PFSK-1 (cell line): ENCODE measurements at regions not wholly inside any gene's neighbourhood (a gene's known extent, or its start where the extent isn't known, plus 50 kb on each side); places are given as distances from the start of the nearest gene placed in this dataset.

Experiments used
- FOXP2 ChIP-seq: optimal IDR thresholded peaks from 2 replicates; pipeline ENCODE3; 2011; ENCODE audit warnings: borderline replicate concordance, control low read depth, inconsistent platforms; ENCODE audit not compliant: insufficient read depth; ENCODE audit errors: extremely low read length, extremely low read depth
- POLR2AphosphoS5 ChIP-seq: IDR thresholded peaks from 2 replicates; pipeline ENCODE4 v1.6.1; 2012; ENCODE audit warnings: low read depth, mild to moderate bottlenecking, control low read depth, low read length, moderate library complexity
- SIN3A ChIP-seq: IDR thresholded peaks from 2 replicates; pipeline ENCODE4 v1.6.1; 2012; ENCODE audit warnings: mild to moderate bottlenecking, low read length, moderate library complexity, borderline replicate concordance; ENCODE audit not compliant: insufficient read depth
- TAF1 ChIP-seq: IDR thresholded peaks from 2 replicates; pipeline ENCODE4 v1.6.1; 2012; ENCODE audit warnings: low read length, control low read depth, borderline replicate concordance; ENCODE audit not compliant: insufficient read depth
- TF ChIP-seq, protein P1 (sequence below), 2 experiments: IDR thresholded peaks; 2 replicates each; pipeline versions ENCODE4 v1.6.1 to v1.8.0; 2011 to 2012; ENCODE audit warnings: low read depth in 2 of 2, low read length in 2 of 2, control low read depth in 1 of 2, inconsistent platforms in 1 of 2, mild to moderate bottlenecking in 1 of 2, moderate library complexity in 1 of 2; ENCODE audit not compliant: insufficient read depth in 1 of 2

DNA sequence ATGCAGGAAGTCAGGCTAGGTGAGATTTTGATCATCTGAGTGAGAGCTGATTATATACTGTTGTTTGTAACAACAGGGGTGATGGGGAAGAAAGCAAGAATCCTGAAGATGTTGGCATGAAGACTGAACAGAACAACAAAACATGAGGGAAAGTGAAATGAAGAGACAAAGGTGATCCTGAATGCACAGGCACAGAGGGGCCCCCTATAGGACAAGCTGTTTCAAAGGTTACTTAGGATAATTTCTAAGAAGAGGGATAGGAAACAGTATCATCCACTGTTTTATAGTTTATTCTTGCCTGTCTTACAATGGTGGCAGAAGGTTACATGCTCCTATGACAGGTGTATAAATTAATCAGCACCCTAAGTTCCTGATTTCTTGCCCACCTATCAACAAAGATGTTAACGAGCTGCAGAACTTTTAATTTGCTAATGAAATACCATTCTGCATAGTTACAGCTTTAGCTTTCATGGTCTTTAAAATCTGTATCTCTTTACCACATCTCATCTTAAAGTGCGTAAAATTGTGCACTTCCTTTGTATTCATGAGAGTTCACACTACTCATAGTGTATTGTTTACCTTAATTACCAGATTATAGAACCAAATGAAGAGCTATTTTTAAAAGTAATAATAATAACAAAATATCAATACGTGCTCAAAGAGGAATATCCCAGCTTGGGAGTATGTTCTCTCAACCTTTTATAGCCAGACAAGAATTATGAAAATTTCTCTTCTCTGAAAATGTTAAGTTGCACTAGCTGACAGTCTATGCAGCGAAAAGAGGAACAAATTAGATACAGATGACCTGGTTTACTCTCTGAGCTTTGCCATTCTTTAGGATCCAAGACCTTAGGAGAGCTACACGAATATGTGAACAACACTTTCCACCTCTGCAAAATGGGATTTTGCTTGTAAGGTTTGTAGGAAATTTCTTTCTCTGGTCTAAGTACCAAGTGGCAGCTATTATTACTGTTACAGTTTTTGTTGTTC lies 192.5 kb downstream of the EDN1 start:
- TF ChIP-seq SIN3A (no peak), FOXP2 (no peak), POLR2AphosphoS5 (no peak), TAF1 (no peak)
- TF ChIP-seq, protein P1, sequence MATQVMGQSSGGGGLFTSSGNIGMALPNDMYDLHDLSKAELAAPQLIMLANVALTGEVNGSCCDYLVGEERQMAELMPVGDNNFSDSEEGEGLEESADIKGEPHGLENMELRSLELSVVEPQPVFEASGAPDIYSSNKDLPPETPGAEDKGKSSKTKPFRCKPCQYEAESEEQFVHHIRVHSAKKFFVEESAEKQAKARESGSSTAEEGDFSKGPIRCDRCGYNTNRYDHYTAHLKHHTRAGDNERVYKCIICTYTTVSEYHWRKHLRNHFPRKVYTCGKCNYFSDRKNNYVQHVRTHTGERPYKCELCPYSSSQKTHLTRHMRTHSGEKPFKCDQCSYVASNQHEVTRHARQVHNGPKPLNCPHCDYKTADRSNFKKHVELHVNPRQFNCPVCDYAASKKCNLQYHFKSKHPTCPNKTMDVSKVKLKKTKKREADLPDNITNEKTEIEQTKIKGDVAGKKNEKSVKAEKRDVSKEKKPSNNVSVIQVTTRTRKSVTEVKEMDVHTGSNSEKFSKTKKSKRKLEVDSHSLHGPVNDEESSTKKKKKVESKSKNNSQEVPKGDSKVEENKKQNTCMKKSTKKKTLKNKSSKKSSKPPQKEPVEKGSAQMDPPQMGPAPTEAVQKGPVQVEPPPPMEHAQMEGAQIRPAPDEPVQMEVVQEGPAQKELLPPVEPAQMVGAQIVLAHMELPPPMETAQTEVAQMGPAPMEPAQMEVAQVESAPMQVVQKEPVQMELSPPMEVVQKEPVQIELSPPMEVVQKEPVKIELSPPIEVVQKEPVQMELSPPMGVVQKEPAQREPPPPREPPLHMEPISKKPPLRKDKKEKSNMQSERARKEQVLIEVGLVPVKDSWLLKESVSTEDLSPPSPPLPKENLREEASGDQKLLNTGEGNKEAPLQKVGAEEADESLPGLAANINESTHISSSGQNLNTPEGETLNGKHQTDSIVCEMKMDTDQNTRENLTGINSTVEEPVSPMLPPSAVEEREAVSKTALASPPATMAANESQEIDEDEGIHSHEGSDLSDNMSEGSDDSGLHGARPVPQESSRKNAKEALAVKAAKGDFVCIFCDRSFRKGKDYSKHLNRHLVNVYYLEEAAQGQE (IDR thresholded peaks at IDR 0.05; ENCODE audit: insufficient read depth in 1 of 2, low read depth in 2 of 2, low read length in 2 of 2): no peak

DNA sequence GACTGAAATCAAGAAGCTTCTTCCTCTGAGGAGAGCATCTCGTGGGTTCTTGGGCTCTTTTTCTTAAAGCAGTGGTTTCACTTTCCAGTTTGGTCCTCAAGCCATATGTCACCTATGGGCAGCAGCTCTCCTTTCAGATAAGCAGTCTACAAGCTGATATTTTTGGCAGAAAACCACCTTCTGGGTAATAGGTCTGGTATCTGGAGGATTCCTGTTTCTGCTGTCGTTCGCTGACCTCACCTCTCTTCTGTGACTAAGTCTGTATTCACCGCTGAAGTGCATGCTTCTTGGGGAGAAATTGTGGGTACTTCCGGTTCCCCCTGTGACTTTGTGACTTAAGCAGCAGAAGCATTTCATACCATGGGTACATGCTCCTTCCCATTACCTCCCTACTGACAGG lies 193.6 kb downstream of the EDN1 start:
- TF ChIP-seq FOXP2 (no peak), TAF1 (no peak), SIN3A (no peak), POLR2AphosphoS5 (no peak)
- TF ChIP-seq, protein P1 (IDR thresholded peaks at IDR 0.05; ENCODE audit: insufficient read depth in 1 of 2, low read depth in 2 of 2, low read length in 2 of 2): no peak

DNA sequence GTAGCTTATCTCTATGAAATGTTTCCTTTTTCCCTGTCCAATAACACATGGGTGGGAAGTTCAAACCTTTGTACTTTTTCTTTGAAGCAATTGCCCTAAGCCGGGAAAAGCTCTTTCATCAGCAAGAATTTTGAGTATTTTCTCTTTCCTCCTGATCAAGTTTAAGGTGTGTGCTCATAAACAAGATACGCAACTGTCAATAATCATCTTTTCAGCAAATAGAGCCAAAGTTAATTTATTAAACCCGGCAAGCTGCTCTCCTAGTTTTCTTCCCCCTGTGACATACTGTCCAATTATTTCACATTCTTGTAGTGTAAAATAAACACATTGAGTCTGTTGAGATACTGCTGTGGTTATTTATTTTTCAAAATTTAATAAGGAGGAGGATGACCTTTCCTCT lies 194.4 kb downstream of the EDN1 start:
- TF ChIP-seq TAF1 (no peak), SIN3A (no peak), FOXP2 (no peak), POLR2AphosphoS5 (no peak)
- TF ChIP-seq, protein P1 (IDR thresholded peaks at IDR 0.05; ENCODE audit: insufficient read depth in 1 of 2, low read depth in 2 of 2, low read length in 2 of 2): no peak

DNA sequence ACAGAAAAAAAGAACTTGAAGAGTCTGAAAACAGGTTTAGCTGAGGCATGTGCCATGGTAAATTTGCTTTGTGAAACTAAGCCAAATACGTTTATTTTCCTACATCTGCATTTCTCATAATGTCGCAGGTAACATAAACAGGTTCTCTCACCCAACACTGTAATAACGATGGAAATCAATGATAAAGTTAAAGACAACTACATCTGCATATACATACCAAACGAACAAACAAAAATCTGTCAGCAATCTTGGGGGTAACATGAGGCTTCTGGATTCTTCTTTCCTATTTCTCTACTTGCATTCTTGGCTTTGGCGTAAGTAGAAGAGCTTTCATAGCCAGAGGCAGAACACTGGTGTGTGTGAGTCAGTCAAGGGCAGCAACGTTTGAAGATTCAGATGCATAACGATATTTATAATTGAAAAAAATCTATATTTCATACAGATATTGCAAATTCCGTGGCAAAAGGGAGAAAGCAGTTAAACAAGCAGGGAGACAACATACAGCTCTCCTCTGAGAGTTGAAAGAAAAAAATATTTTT lies 195.1 kb downstream of the EDN1 start:
- TF ChIP-seq SIN3A (no peak), TAF1 (no peak), FOXP2 (no peak), POLR2AphosphoS5 (no peak)
- TF ChIP-seq, protein P1 (IDR thresholded peaks at IDR 0.05; ENCODE audit: insufficient read depth in 1 of 2, low read depth in 2 of 2, low read length in 2 of 2): no peak
